Astrocyte (in vitro differentiated cells and primary cell): ENCODE measurements at regions not wholly inside any gene's neighbourhood (a gene's known extent, or its start where the extent isn't known, plus 50 kb on each side); places are given as distances from the start of the nearest gene placed in this dataset.

ENCODE experiments used
- EZH2 ChIP-seq: IDR thresholded peaks from 2 replicates; pipeline ENCODE4 v1.6.1; 2012; ENCODE audit warnings: mild to moderate bottlenecking, low read length, inconsistent platforms; ENCODE audit not compliant: insufficient read depth
- TF ChIP-seq, protein P1 (sequence below): IDR thresholded peaks from 2 replicates; pipeline ENCODE4 v1.5.1; 2011; ENCODE audit warnings: low read depth, mild to moderate bottlenecking, inconsistent platforms, low read length, moderate library complexity; ENCODE audit not compliant: insufficient read depth

DNA sequence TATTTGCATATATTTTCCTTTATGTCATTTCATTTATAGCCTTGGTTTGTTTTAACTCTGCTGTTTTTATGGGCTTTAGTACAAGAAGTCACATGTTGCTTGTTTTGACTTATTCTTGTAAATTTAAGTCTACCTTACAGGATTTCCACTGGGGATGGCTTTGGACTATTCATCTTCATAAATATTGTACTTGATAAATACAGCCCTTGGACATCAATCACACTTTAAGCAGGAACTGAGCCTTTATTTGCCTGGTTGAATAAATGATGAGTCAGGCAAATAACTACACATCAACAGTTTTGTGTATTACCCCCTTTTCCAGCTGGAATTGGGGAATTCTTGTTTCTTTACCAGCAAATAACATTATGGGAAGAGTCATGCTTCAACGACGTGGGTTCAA is 286.0 kb downstream of the CNTN3 start:
- TF ChIP-seq EZH2 = no peak
- TF ChIP-seq, protein P1, sequence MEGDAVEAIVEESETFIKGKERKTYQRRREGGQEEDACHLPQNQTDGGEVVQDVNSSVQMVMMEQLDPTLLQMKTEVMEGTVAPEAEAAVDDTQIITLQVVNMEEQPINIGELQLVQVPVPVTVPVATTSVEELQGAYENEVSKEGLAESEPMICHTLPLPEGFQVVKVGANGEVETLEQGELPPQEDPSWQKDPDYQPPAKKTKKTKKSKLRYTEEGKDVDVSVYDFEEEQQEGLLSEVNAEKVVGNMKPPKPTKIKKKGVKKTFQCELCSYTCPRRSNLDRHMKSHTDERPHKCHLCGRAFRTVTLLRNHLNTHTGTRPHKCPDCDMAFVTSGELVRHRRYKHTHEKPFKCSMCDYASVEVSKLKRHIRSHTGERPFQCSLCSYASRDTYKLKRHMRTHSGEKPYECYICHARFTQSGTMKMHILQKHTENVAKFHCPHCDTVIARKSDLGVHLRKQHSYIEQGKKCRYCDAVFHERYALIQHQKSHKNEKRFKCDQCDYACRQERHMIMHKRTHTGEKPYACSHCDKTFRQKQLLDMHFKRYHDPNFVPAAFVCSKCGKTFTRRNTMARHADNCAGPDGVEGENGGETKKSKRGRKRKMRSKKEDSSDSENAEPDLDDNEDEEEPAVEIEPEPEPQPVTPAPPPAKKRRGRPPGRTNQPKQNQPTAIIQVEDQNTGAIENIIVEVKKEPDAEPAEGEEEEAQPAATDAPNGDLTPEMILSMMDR = no peak
